ENCODE measurements at regions not wholly inside any gene's neighbourhood (a gene's known extent, or its start where the extent isn't known, plus 50 kb on each side); places are given as distances from the start of the nearest gene placed in this dataset.

GRCh38 chr9:108584860-108585259, 270.9 kb downstream of the ACTL7B start:
- TF ChIP-seq CTCF (IDR thresholded peaks at IDR 0.05; ENCODE audit: low read depth, low read length, missing input control) (no peak), REST (IDR thresholded peaks at IDR 0.05) (no peak), FOXA1 (IDR thresholded peaks at IDR 0.05) (no peak)
